H9 (cell line): ENCODE measurements at regions not wholly inside any gene's neighbourhood (a gene's known extent, or its start where the extent isn't known, plus 50 kb on each side); places are given as distances from the start of the nearest gene placed in this dataset.

Source experiments
- DNase-seq: peaks from one replicate; pipeline ENCODE4 v3.0.0-alpha.2; 2017
- H2AFZ ChIP-seq: one replicate; pipeline ENCODE4 v1.6.1; 2013; ENCODE audit warnings: mild to moderate bottlenecking, low read length, control low read depth, moderate library complexity
- H2AK5ac ChIP-seq: 2 replicates; pipeline ENCODE4 v1.6.1; 2013; ENCODE audit warnings: low read length, control low read depth, mixed read lengths; ENCODE audit not compliant: insufficient read length
- H2BK120ac ChIP-seq: one replicate; pipeline ENCODE4 v1.6.1; 2013; ENCODE audit warnings: low read depth, mild to moderate bottlenecking, low read length, control low read depth, inconsistent platforms; ENCODE audit not compliant: poor library complexity, severe bottlenecking
- H2BK12ac ChIP-seq: 2 replicates; pipeline ENCODE4 v1.6.1; 2013; ENCODE audit warnings: low read length, control low read depth, mixed read lengths, low read depth; ENCODE audit not compliant: insufficient read length
- H2BK15ac ChIP-seq: 2 replicates; pipeline ENCODE4 v1.6.1; 2013; ENCODE audit warnings: low read depth, low read length, control low read depth
- H2BK20ac ChIP-seq: one replicate; pipeline ENCODE4 v1.6.1; 2013; ENCODE audit warnings: low read depth, mild to moderate bottlenecking, low read length, control low read depth, inconsistent platforms; ENCODE audit not compliant: poor library complexity, severe bottlenecking
- H2BK5ac ChIP-seq: 2 replicates; pipeline ENCODE4 v1.6.1; 2013; ENCODE audit warnings: low read length, control low read depth, mixed read lengths; ENCODE audit not compliant: insufficient read length
- H3K14ac ChIP-seq: 2 replicates; pipeline ENCODE4 v1.6.1; 2013; ENCODE audit warnings: low read length, control low read depth; ENCODE audit not compliant: insufficient read depth
- H3K18ac ChIP-seq: 2 replicates; pipeline ENCODE4 v1.6.1; 2013; ENCODE audit warnings: low read depth, mild to moderate bottlenecking, mixed read lengths, low read length, control low read depth; ENCODE audit not compliant: insufficient read length
- H3K23ac ChIP-seq: 2 replicates; pipeline ENCODE4 v1.6.1; 2013; ENCODE audit warnings: low read length, control low read depth, mixed read lengths, low read depth; ENCODE audit not compliant: insufficient read length
- H3K23me2 ChIP-seq: 2 replicates; pipeline ENCODE4 v1.6.1; 2013; ENCODE audit warnings: low read depth, mild to moderate bottlenecking, mixed read lengths, low read length, control low read depth; ENCODE audit not compliant: insufficient read length, poor library complexity, severe bottlenecking
- H3K27ac ChIP-seq: 2 replicates; pipeline ENCODE4 v1.5.1; 2013; ENCODE audit warnings: low read length, control low read depth, mixed read lengths, low read depth; ENCODE audit not compliant: insufficient read length
- H3K27me3 ChIP-seq: 2 replicates; pipeline ENCODE4 v1.6.1; 2013; ENCODE audit warnings: low read length, control low read depth, inconsistent platforms; ENCODE audit not compliant: insufficient read depth
- H3K4ac ChIP-seq: 2 replicates; pipeline ENCODE4 v1.6.1; 2013; ENCODE audit warnings: low read depth, mild to moderate bottlenecking, control low read depth, inconsistent platforms, low read length, moderate library complexity
- H3K4me1 ChIP-seq: 2 replicates; pipeline ENCODE4 v1.6.1; 2013; ENCODE audit warnings: low read length, control low read depth, inconsistent platforms; ENCODE audit not compliant: insufficient read depth
- H3K4me2 ChIP-seq: 2 replicates; pipeline ENCODE4 v1.6.1; 2013; ENCODE audit warnings: low read length, control low read depth, mixed read lengths; ENCODE audit not compliant: insufficient read length, insufficient read depth
- H3K56ac ChIP-seq: 2 replicates; pipeline ENCODE4 v1.6.1; 2013; ENCODE audit warnings: low read depth, mild to moderate bottlenecking, mixed read lengths, low read length, control low read depth; ENCODE audit not compliant: insufficient read length
- H3K79me1 ChIP-seq: 2 replicates; pipeline ENCODE4 v1.6.1; 2013; ENCODE audit warnings: low read depth, mild to moderate bottlenecking, moderate library complexity, low read length, control low read depth, inconsistent platforms; ENCODE audit not compliant: insufficient read depth, poor library complexity, severe bottlenecking
- H3K79me2 ChIP-seq: 2 replicates; pipeline ENCODE4 v1.6.1; 2013; ENCODE audit warnings: low read length, control low read depth, inconsistent platforms; ENCODE audit not compliant: insufficient read depth
- H3K9ac ChIP-seq: 2 replicates; pipeline ENCODE4 v1.6.1; 2013; ENCODE audit warnings: low read length, control low read depth, mixed read lengths; ENCODE audit not compliant: insufficient read length; ENCODE audit errors: extremely low read depth
- H3K9me3 ChIP-seq: one replicate; pipeline ENCODE4 v1.6.1; 2013; ENCODE audit warnings: low read depth, low read length, inconsistent platforms; ENCODE audit not compliant: control insufficient read depth
- H3T11ph ChIP-seq: one replicate; pipeline ENCODE4 v1.6.1; 2013; ENCODE audit warnings: mild to moderate bottlenecking, low read length, control low read depth, inconsistent platforms
- H4K20me1 ChIP-seq: one replicate; pipeline ENCODE4 v1.6.1; 2013; ENCODE audit not compliant: control insufficient read depth, insufficient read length, insufficient read depth
- H4K5ac ChIP-seq: 2 replicates; pipeline ENCODE4 v1.6.1; 2013; ENCODE audit warnings: low read depth, mild to moderate bottlenecking, mixed read lengths, low read length, control low read depth; ENCODE audit not compliant: insufficient read length
- H4K8ac ChIP-seq: replicated peaks from 2 replicates; pipeline ENCODE4 v1.6.1; 2013; ENCODE audit warnings: low read length, control low read depth, mixed read lengths, low read depth; ENCODE audit not compliant: insufficient read length
- H4K91ac ChIP-seq: 2 replicates; pipeline ENCODE4 v1.6.1; 2013; ENCODE audit warnings: low read depth, mild to moderate bottlenecking, moderate library complexity, mixed read lengths, low read length, control low read depth; ENCODE audit not compliant: insufficient read length
- H3K27ac Mint-ChIP-seq, 3 experiments: 2 replicates in 2 of 3; 3 replicates in 1 of 3; pipeline ENCODE4 v1.8.0; 2020 to 2021; ENCODE audit warnings: mixed read lengths in 3 of 3, mild to moderate bottlenecking in 1 of 3, moderate library complexity in 1 of 3
- H3K27me3 Mint-ChIP-seq: 2 replicates; pipeline ENCODE4 v1.8.0; 2021; ENCODE audit warnings: low read depth, mild to moderate bottlenecking, moderate library complexity, mixed read lengths
- H3K36me3 Mint-ChIP-seq, 3 experiments: 2 replicates in 2 of 3; 3 replicates in 1 of 3; pipeline ENCODE4 v1.8.0; 2020 to 2021; ENCODE audit warnings: low read depth in 3 of 3, mixed read lengths in 3 of 3; ENCODE audit not compliant: insufficient read depth in 1 of 3
- H3K4me1 Mint-ChIP-seq, 2 experiments: 2 replicates each; pipeline ENCODE4 v1.8.0; 2020; ENCODE audit warnings: mixed read lengths in 2 of 2
- H3K4me3 Mint-ChIP-seq, 2 experiments: 2 replicates in 1 of 2; 3 replicates in 1 of 2; pipeline ENCODE4 v1.8.0; 2020 to 2021; ENCODE audit warnings: mild to moderate bottlenecking in 2 of 2, mixed read lengths in 2 of 2, moderate library complexity in 1 of 2
- H3K9me3 Mint-ChIP-seq, 2 experiments: 2 replicates in 1 of 2; 3 replicates in 1 of 2; pipeline ENCODE4 v1.8.0; 2020; ENCODE audit warnings: mild to moderate bottlenecking in 2 of 2, mixed read lengths in 2 of 2, moderate library complexity in 1 of 2
- CTCF ChIP-seq: fragments of 200-600 bp; sonication (generic); conservative IDR thresholded peaks from 3 replicates; pipeline ENCODE4 v1.8.0; 2021; ENCODE audit warnings: antibody characterized with exemption, mild to moderate bottlenecking
- WGBS: extraction: QIAGEN DNeasy Blood & Tissue Kit; methylation state at CpG from one replicate; pipeline ENCODE4 v1.1.7; 2013; ENCODE audit warnings: missing lambda C conversion rate, low lambda C conversion rate, mixed read lengths; ENCODE audit not compliant: insufficient read length; ENCODE audit errors: extremely low coverage; 5-methylcytosine and 5-hydroxymethylcytosine counted together

DNA sequence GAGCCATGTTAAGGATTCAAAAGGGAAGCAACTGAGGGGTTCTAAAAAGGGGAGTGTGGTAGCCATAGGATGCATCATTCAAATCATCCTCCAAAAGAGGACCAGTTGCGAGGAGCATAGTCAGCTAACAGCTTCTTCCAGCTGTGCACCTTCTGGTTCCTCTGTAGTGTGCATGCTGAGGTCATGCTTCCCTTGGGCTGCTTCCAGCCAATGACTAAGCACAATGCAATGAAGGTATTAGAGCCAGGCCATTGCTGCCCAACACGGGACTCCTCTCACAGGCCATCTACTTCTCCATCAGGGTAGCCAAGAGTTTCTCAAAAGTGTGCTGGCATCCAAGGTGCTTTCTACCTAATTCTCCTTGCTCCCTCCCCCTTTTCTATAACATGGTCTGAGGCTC, 69.2 kb upstream of the ARID2 start:
- Histone ChIP-seq H2BK20ac (no peak overlapping the region), H2BK5ac (no peak overlapping the region), H3K56ac (no peak overlapping the region), H3K23ac (no peak overlapping the region), H3K18ac (no peak overlapping the region), H3K9ac (no peak overlapping the region), H3K14ac (no peak overlapping the region), H2AFZ (no peak overlapping the region), H3K23me2 (no peaks in the 10 kb centered on the region), H4K5ac (no peak overlapping the region), H4K91ac (no peak overlapping the region), H2BK15ac (no peak overlapping the region), H3T11ph (no peak overlapping the region), H4K8ac (no peak overlapping the region), H3K4ac (no peak overlapping the region), H3K79me1 (no peaks in the 10 kb centered on the region), H2BK12ac (no peak overlapping the region), H3K9me3 (no peaks in the 10 kb centered on the region), H3K4me2 (no peak overlapping the region), H3K79me2 (no peaks in the 10 kb centered on the region), H2AK5ac (no peak overlapping the region), H2BK120ac (no peak overlapping the region), H3K27ac (no peak overlapping the region), H4K20me1 (no peaks in the 10 kb centered on the region), H3K27me3 (no peaks in the 10 kb centered on the region), H3K4me1 (no peaks in the 10 kb centered on the region)
- H3K27ac Mint-ChIP-seq = no peak overlapping the region
- no peak overlapping the region for H3K4me3 Mint-ChIP-seq
- no CpG with 5 or more reads among the region's 2 CpGs for WGBS
- no peaks in the 10 kb centered on the region; the same call in 1 of the 2 replicates for H3K27me3 Mint-ChIP-seq
- no peaks in the 10 kb centered on the region; a peak in 1 of 5 replicates for H3K9me3 Mint-ChIP-seq
- H3K4me1 Mint-ChIP-seq = peaks cover 6 to 7% of the 10 kb centered on the region in 2 experiments
- no peaks in the 10 kb centered on the region for H3K36me3 Mint-ChIP-seq
- TF ChIP-seq CTCF = no peak
- DNase-seq = no peak
